Bronchial epithelial cell (primary cell): ENCODE measurements at regions not wholly inside any gene's neighbourhood (a gene's known extent, or its start where the extent isn't known, plus 50 kb on each side); places are given as distances from the start of the nearest gene placed in this dataset.
A peak's percentile ranks its signal among the peaks of the same experiment; 100 is the strongest.

Source experiments
- DNase-seq: peaks from one replicate; pipeline ENCODE4 v3.0.0-alpha.2; 2010; ENCODE audit warnings: low read depth
- FAIRE-seq: peaks from 2 replicates; lab custom pipeline; 2011; peaks lifted over from hg19 to GRCh38; lab: Jason Lieb, UNC
- H3K27me3 ChIP-seq: 2 replicates; pipeline ENCODE4 v1.5.1; 2011; ENCODE audit warnings: low read length; ENCODE audit not compliant: control insufficient read depth, insufficient read depth
- H3K36me3 ChIP-seq: 2 replicates; pipeline ENCODE4 v1.5.1; 2011; ENCODE audit warnings: low read length; ENCODE audit not compliant: control insufficient read depth, insufficient read depth
- H3K4me3 ChIP-seq: 2 replicates; pipeline ENCODE4 v1.5.1; 2011; ENCODE audit warnings: mild to moderate bottlenecking, low read depth, low read length, control low read depth
- TF ChIP-seq, protein P1 (sequence below): IDR thresholded peaks from 2 replicates; pipeline ENCODE4 v1.5.1; 2011; ENCODE audit warnings: mild to moderate bottlenecking, moderate library complexity, low read length, control low read depth, inconsistent platforms; ENCODE audit not compliant: insufficient read depth, severe bottlenecking

DNA sequence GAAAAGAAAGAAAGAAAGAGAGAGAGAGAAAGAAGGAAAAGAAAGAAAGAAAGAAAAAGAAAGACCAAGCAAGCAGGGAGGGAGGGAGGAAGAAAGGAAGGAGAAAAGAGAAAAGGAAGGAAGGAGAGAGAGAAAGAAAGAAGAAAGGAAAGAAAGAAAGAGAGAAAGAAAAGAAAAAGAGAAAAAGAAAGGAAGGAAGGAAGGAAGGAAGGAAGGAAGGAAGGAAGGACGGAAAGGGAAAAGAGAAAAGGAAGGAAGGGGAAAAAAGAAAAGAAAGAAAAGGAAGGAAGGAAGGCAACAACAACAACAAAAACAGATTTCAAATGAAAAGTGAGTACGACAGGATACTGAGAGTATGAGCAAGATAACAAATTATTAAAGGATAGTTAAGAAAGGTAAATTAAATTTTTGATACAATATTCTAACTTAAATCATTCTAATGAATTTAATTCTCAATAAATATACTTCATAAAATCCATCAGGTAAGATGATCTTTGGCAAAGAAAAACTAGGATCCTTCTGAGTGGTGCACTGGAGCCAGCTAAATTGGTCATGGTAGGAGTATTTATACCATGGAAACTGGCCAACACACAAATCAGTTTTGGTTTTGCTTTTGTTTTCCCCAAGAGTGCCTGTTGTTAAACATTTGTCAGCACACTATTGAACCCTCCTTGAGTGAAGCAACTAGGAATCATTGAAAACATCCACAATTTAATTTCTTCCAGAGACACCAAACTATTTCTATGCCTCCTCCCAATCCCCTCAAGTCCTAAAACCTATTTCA lies 56.1 kb upstream of the DYRK2 start:
- DNase-seq (peak; percentile 48), FAIRE-seq (no peak)
- no peaks in the 10 kb centered on the region for H3K27me3 ChIP-seq
- TF ChIP-seq, protein P1, sequence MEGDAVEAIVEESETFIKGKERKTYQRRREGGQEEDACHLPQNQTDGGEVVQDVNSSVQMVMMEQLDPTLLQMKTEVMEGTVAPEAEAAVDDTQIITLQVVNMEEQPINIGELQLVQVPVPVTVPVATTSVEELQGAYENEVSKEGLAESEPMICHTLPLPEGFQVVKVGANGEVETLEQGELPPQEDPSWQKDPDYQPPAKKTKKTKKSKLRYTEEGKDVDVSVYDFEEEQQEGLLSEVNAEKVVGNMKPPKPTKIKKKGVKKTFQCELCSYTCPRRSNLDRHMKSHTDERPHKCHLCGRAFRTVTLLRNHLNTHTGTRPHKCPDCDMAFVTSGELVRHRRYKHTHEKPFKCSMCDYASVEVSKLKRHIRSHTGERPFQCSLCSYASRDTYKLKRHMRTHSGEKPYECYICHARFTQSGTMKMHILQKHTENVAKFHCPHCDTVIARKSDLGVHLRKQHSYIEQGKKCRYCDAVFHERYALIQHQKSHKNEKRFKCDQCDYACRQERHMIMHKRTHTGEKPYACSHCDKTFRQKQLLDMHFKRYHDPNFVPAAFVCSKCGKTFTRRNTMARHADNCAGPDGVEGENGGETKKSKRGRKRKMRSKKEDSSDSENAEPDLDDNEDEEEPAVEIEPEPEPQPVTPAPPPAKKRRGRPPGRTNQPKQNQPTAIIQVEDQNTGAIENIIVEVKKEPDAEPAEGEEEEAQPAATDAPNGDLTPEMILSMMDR = no peak
- H3K36me3 ChIP-seq = no peaks in the 10 kb centered on the region
- H3K4me3 ChIP-seq = no peak overlapping the region

DNA sequence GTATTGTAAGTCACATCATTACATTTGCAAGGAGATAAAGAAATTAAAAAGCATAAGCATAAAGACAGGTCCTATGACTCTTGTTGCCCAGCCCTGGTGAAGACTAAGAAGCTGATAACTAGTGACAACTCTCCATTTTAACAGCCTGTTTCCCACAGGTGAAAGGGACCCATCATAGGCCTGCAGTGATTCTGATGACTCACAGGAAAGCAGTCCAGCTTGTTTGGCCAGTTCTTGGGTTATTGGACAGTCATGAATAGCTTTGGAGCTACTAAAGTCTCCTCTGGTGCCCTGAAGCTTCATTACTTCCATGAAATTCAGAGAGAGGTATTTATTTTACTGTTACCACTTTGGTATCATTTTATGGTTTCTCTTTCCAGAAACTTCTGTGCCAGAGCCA lies 55.5 kb upstream of the DYRK2 start:
- Histone ChIP-seq H3K4me3 (no peak overlapping the region), H3K27me3 (no peaks in the 10 kb centered on the region), H3K36me3 (no peaks in the 10 kb centered on the region)
- FAIRE-seq (peak; percentile 91), DNase-seq (peak; percentile 94)
- TF ChIP-seq, protein P1 = no peak

DNA sequence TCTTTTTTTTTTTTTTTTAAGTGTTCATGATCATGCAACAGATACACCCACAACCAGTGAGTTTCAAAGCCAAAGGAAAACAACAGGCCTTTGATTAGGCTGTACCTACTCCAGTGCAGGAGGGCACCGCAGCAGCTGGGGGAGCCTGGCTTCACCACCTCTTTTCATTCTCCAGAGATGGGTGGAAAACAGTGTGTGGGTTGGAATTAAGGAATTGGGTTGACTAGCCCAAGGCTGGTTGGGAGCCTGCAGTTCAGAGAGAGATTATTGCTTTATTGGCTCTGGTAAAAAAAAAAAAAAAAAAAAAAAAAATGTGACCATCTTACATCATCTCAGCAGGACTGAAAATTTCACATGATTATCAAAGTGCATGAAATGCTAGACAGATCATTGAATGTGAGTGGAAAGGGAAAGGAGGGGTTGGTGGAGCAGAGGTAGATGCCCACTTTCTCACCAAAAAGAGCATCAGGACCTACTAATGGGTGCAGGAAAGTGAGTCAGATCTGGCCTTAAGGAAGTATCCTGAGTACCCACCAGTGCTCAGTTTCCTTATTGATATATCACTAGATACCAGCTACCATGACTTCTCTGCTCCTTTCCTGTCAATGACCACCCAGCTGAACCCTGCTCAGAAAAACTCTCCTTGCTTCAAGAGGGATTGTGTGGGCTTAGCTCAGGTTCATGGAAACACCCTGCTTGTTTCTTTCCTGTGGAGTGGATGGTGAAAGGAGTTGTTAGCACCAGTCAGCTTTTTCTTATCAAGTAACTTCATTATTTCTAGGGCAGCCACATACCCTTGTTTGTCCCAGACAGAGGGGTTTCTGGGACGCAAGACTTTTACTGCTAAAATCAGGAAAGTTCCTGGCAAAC lies 54.8 kb upstream of the DYRK2 start:
- TF ChIP-seq, protein P1 = no peak
- no peak for DNase-seq
- no peaks in the 10 kb centered on the region for H3K27me3 ChIP-seq
- FAIRE-seq = no peak
- no peaks in the 10 kb centered on the region for H3K36me3 ChIP-seq
- H3K4me3 ChIP-seq = no peak overlapping the region

DNA sequence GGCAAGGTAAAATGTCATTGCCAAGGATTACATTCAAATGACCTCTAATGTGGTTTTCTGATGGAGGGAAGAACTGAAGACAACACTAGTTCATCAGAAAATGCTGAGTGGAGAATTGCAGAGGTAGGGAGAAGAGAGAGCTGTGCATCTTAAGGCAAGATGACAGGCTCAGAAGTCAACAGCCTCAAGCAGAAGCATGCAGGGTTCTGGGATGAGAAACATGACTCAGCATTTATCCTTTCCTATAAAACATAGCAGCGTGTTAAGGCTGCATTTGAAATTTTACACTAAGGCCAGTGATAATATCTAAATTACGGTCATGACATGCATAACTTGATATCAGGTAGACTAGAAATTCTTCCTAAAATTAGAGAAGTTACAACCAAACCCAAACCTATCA lies 53.7 kb upstream of the DYRK2 start:
- DNase-seq (peak; percentile 31), FAIRE-seq (no peak)
- TF ChIP-seq, protein P1 = no peak
- Histone ChIP-seq H3K27me3 (no peaks in the 10 kb centered on the region), H3K36me3 (no peaks in the 10 kb centered on the region), H3K4me3 (no peak overlapping the region)

DNA sequence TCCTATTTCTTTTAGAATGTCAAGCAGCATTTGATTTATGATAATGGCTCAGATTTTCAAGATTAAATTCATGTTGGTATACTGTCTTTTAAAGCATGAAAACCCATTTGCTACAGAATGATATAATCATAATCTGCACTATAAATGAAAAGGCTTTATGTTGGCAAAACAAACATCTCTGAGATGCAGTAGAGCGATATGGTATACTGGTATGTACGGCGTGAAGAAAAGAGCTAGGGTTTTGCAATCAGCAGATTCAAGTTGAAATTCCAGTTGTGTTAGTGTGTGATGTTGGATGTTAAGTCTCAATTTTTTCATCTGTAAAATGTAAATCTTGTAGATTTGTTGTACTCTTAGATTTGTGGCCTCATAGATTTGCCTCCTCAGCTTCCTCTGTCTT lies 53.2 kb upstream of the DYRK2 start:
- FAIRE-seq (peak; percentile 79), DNase-seq (no peak)
- Histone ChIP-seq H3K36me3 (no peaks in the 10 kb centered on the region), H3K27me3 (no peaks in the 10 kb centered on the region), H3K4me3 (no peak overlapping the region)
- TF ChIP-seq, protein P1 = no peak
